ENCODE measurements at regions not wholly inside any gene's neighbourhood (a gene's known extent, or its start where the extent isn't known, plus 50 kb on each side); places are given as distances from the start of the nearest gene placed in this dataset.
"Not testable (repeated sequence)": the region's sequence is repeated elsewhere in the genome, so short reads cannot be mapped to it uniquely, and the experiment has no call there.

DNA sequence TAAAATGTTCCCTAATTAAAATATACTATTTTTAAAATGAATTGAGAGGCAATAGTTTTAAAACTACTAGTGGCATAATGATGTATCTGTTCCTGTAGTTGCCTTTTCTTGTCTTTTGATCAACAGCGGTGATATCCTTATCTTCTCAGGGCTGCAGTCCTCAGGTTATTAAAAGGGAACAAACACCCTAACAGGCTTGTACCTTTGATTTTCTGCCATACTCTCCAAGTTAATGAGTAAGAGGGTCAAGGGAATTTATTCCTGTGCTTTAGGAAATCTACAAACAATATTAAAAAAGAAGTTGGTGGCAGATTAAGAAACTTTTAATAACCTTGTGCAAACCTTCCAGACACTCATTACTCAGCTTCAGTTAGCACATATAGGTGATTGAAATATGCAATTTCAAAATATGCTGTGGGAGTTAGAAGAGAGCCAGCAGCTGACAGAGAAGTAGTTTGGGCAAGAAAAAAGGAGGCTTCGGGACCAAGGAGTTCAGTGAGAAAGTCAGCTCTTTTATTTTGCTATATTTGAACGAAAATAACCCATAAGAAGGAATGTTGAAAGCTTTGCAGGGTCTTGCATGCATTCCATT lies 81.0 kb upstream of the TLE4 start:
- H3K23ac ChIP-seq (ENCODE audit: low read length in 2 of 2), result no peak overlapping the region
- no peaks in the 10 kb centered on the region for H3K27me3 ChIP-seq (ENCODE audit: control insufficient read depth in 1 of 2, insufficient read depth in 1 of 2, low read length in 2 of 2)
- H3K79me1 ChIP-seq (replicated peaks; ENCODE audit: low read length, poor library complexity, severe bottlenecking), result no peaks in the 10 kb centered on the region
- no peak overlapping the region for H4K91ac ChIP-seq (ENCODE audit: low read length)
- no peak overlapping the region for H3K27ac ChIP-seq (ENCODE audit: low read length, poor library complexity, severe bottlenecking)
- H2AFZ ChIP-seq (ENCODE audit: low read depth, low read length), result no peak overlapping the region
- H3K9ac ChIP-seq (ENCODE audit: low read length), result no peak overlapping the region
- H3K4me2 ChIP-seq (ENCODE audit: low read length, poor library complexity, severe bottlenecking), result no peak overlapping the region
- H3K4me3 ChIP-seq (ENCODE audit: insufficient read depth in 1 of 2, low read depth in 1 of 2, low read length in 2 of 2), result no peak overlapping the region
- DNase-seq, result no peak
- H3K4me1 ChIP-seq (ENCODE audit: control insufficient read depth, insufficient read depth, low read depth, low read length), result peaks cover 2% of the 10 kb centered on the region
- H3K9me3 ChIP-seq (ENCODE audit: control insufficient read depth, low read length), result peaks cover 7% of the 10 kb centered on the region
- no peak overlapping the region for H2BK15ac ChIP-seq (ENCODE audit: low read depth, poor library complexity, severe bottlenecking)
- 100% methylated on average over 2 of the region's 3 CpGs for WGBS
- no peak overlapping the region for H2BK120ac ChIP-seq (ENCODE audit: low read depth, low read length)
- no peak overlapping the region for H2BK12ac ChIP-seq (ENCODE audit: low read length in 2 of 2)
- no peak overlapping the region for H4K8ac ChIP-seq (ENCODE audit: low read length)
- no peak overlapping the region for H2BK5ac ChIP-seq (ENCODE audit: low read depth, low read length, poor library complexity, severe bottlenecking)
- H2AK5ac ChIP-seq (ENCODE audit: low read length, severe bottlenecking), result no peak overlapping the region
- no peak overlapping the region for H3K18ac ChIP-seq (ENCODE audit: low read depth in 1 of 2, low read length in 2 of 2)
- H3K14ac ChIP-seq (ENCODE audit: low read length in 2 of 2), result no peak overlapping the region
- no peak overlapping the region for H3K4ac ChIP-seq (ENCODE audit: low read depth in 1 of 2, low read length in 2 of 2)
- H3K36me3 ChIP-seq (ENCODE audit: control insufficient read depth in 1 of 2, insufficient read depth in 2 of 2, low read depth in 1 of 2, low read length in 2 of 2), result no peaks in the 10 kb centered on the region

DNA sequence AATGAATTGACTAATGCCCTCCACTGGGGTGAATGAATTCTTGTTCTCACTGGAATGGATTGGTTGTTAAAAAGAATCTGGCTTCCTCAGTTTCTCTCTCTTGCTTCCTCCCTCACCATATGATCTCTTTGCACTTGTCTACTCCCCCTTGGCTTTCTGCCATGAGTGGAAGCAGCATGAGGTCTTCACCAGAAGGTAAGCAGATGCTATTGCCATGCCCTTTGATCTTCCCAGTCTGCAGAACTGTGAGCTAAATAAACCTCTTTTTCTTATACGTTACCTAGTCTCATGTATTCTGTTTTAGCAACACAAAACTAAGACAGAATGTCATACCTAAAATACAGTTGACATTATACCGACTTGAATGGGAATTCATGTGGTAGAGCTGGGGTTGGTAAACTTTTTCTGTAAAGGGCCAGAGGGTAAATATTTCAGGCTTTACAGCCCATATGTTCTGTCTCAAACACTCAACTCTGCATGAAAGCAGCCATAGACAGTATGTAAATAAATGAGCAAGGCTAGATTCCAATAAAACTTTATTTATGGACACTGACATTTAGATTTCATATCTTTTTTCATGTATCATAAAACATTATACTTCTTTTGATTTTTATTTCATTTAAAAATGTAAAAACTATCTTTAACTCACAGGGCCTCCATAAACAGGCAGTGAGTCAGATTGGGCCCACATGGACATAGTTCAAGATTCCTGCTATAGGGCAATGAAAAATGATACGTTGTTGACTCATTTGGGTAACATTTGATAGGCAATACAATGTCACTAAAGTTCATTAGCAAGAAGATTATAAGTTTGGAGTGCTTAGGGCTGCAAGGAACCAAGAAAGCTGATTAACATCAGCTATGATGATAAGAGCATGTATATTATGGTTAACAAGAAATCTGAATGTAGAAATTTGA lies 79.4 kb upstream of the TLE4 start:
- H3K9me3 ChIP-seq (ENCODE audit: control insufficient read depth, low read length), result peaks cover 7% of the 10 kb centered on the region
- H3K18ac ChIP-seq (ENCODE audit: low read depth in 1 of 2, low read length in 2 of 2), result no peak overlapping the region
- H3K14ac ChIP-seq (ENCODE audit: low read length in 2 of 2), result no peak overlapping the region
- no peak overlapping the region for H4K8ac ChIP-seq (ENCODE audit: low read length)
- no peaks in the 10 kb centered on the region for H3K79me1 ChIP-seq (replicated peaks; ENCODE audit: low read length, poor library complexity, severe bottlenecking)
- H3K23ac ChIP-seq (ENCODE audit: low read length in 2 of 2), result no peak overlapping the region
- H3K27me3 ChIP-seq (ENCODE audit: control insufficient read depth in 1 of 2, insufficient read depth in 1 of 2, low read length in 2 of 2), result no peaks in the 10 kb centered on the region
- no peak overlapping the region for H3K9ac ChIP-seq (ENCODE audit: low read length)
- WGBS, result 82% methylated on average over 2 of the region's 3 CpGs
- H2BK5ac ChIP-seq (ENCODE audit: low read depth, low read length, poor library complexity, severe bottlenecking), result no peak overlapping the region
- H3K36me3 ChIP-seq (ENCODE audit: control insufficient read depth in 1 of 2, insufficient read depth in 2 of 2, low read depth in 1 of 2, low read length in 2 of 2), result no peaks in the 10 kb centered on the region
- no peak overlapping the region for H3K4ac ChIP-seq (ENCODE audit: low read depth in 1 of 2, low read length in 2 of 2)
- no peak overlapping the region for H2BK120ac ChIP-seq (ENCODE audit: low read depth, low read length)
- no peak overlapping the region for H3K4me2 ChIP-seq (ENCODE audit: low read length, poor library complexity, severe bottlenecking)
- peaks cover 2% of the 10 kb centered on the region for H3K4me1 ChIP-seq (ENCODE audit: control insufficient read depth, insufficient read depth, low read depth, low read length)
- H2BK15ac ChIP-seq (ENCODE audit: low read depth, poor library complexity, severe bottlenecking), result no peak overlapping the region
- H3K27ac ChIP-seq (ENCODE audit: low read length, poor library complexity, severe bottlenecking), result no peak overlapping the region
- H4K91ac ChIP-seq (ENCODE audit: low read length), result no peak overlapping the region
- DNase-seq, result no peak
- no peak overlapping the region for H2AK5ac ChIP-seq (ENCODE audit: low read length, severe bottlenecking)
- no peak overlapping the region for H2BK12ac ChIP-seq (ENCODE audit: low read length in 2 of 2)
- H2AFZ ChIP-seq (ENCODE audit: low read depth, low read length), result no peak overlapping the region
- H3K4me3 ChIP-seq (ENCODE audit: insufficient read depth in 1 of 2, low read depth in 1 of 2, low read length in 2 of 2), result no peak overlapping the region

DNA sequence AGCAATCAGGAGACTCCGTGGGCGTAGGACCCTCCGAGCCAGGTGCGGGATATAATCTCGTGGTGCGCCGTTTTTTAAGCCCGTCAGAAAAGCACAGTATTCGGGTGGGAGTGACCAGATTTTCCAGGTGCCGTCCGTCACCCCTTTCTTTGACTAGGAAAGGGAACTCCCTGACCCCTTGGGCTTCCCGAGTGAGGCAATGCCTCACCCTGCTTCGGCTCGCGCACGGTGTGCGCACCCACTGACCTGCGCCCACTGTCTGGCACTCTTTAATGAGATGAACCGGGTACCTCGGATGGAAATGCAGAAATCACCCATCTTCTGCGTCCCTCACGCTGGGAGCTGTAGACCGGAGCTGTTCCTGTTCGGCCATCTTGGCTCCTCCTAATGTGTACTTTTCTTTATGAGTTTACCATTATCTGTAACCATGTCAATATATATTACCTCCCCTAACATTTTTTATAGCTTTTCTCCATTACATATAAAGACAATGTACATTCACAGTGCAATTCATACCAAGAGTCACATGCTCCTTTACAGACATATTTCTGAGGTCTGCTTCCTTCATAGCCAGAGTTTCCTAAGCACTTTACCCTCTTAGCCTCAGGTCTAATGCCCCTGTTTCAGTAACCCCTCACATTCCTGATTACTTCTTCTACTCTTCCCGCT lies 71.4 kb upstream of the TLE4 start:
- not testable (repeated sequence) for H3K4me3 ChIP-seq (ENCODE audit: insufficient read depth in 1 of 2, low read depth in 1 of 2, low read length in 2 of 2); H3K79me1 ChIP-seq (replicated peaks; ENCODE audit: low read length, poor library complexity, severe bottlenecking); H3K9ac ChIP-seq (ENCODE audit: low read length); H3K18ac ChIP-seq (ENCODE audit: low read depth in 1 of 2, low read length in 2 of 2); H3K23ac ChIP-seq (ENCODE audit: low read length in 2 of 2); DNase-seq; H3K4me1 ChIP-seq (ENCODE audit: control insufficient read depth, insufficient read depth, low read depth, low read length); H2BK15ac ChIP-seq (ENCODE audit: low read depth, poor library complexity, severe bottlenecking); H2BK12ac ChIP-seq (ENCODE audit: low read length in 2 of 2); H3K36me3 ChIP-seq (ENCODE audit: control insufficient read depth in 1 of 2, insufficient read depth in 2 of 2, low read depth in 1 of 2, low read length in 2 of 2); H3K14ac ChIP-seq (ENCODE audit: low read length in 2 of 2); H4K8ac ChIP-seq (ENCODE audit: low read length); H3K9me3 ChIP-seq (ENCODE audit: control insufficient read depth, low read length); H2AK5ac ChIP-seq (ENCODE audit: low read length, severe bottlenecking); H4K91ac ChIP-seq (ENCODE audit: low read length); H3K4ac ChIP-seq (ENCODE audit: low read depth in 1 of 2, low read length in 2 of 2); H3K27ac ChIP-seq (ENCODE audit: low read length, poor library complexity, severe bottlenecking); H2BK5ac ChIP-seq (ENCODE audit: low read depth, low read length, poor library complexity, severe bottlenecking); H2BK120ac ChIP-seq (ENCODE audit: low read depth, low read length); H2AFZ ChIP-seq (ENCODE audit: low read depth, low read length); H3K4me2 ChIP-seq (ENCODE audit: low read length, poor library complexity, severe bottlenecking); H3K27me3 ChIP-seq (ENCODE audit: control insufficient read depth in 1 of 2, insufficient read depth in 1 of 2, low read length in 2 of 2)
- WGBS, result 95% methylated on average over 25 of the region's 25 CpGs

DNA sequence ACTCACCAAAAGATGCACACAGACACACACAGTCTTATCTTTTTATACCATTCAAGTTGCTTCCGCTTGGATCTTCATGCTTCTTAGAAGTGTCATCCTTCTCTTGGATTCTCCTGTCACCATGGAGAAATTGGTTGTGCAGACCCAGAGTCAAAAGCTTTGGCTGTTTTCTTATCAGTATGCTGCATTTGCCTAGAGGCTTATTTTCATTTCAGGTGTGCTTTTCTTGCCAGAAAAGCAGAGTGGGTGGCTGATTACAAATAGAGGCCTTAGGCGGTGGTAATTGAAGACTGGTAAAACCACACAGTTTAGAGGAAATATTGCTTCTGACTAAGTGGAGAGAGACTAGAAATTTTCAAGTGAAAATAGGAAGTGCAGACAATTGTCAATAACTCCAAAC lies 70.2 kb upstream of the TLE4 start:
- peaks cover 2% of the 10 kb centered on the region for H3K9me3 ChIP-seq (ENCODE audit: control insufficient read depth, low read length)
- H3K14ac ChIP-seq (ENCODE audit: low read length in 2 of 2), result no peak overlapping the region
- no peak overlapping the region for H2AK5ac ChIP-seq (ENCODE audit: low read length, severe bottlenecking)
- H2AFZ ChIP-seq (ENCODE audit: low read depth, low read length), result no peak overlapping the region
- 97% methylated on average over 2 of the region's 2 CpGs for WGBS
- no peak overlapping the region for H3K27ac ChIP-seq (ENCODE audit: low read length, poor library complexity, severe bottlenecking)
- H3K36me3 ChIP-seq (ENCODE audit: control insufficient read depth in 1 of 2, insufficient read depth in 2 of 2, low read depth in 1 of 2, low read length in 2 of 2), result no peaks in the 10 kb centered on the region
- no peak overlapping the region for H2BK15ac ChIP-seq (ENCODE audit: low read depth, poor library complexity, severe bottlenecking)
- no peak for DNase-seq
- H3K9ac ChIP-seq (ENCODE audit: low read length), result no peak overlapping the region
- no peaks in the 10 kb centered on the region for H3K4me1 ChIP-seq (ENCODE audit: control insufficient read depth, insufficient read depth, low read depth, low read length)
- no peaks in the 10 kb centered on the region for H3K27me3 ChIP-seq (ENCODE audit: control insufficient read depth in 1 of 2, insufficient read depth in 1 of 2, low read length in 2 of 2)
- no peak overlapping the region for H3K18ac ChIP-seq (ENCODE audit: low read depth in 1 of 2, low read length in 2 of 2)
- H3K4me2 ChIP-seq (ENCODE audit: low read length, poor library complexity, severe bottlenecking), result no peak overlapping the region
- no peak overlapping the region for H4K91ac ChIP-seq (ENCODE audit: low read length)
- H2BK5ac ChIP-seq (ENCODE audit: low read depth, low read length, poor library complexity, severe bottlenecking), result no peak overlapping the region
- H3K23ac ChIP-seq (ENCODE audit: low read length in 2 of 2), result no peak overlapping the region
- H3K79me1 ChIP-seq (replicated peaks; ENCODE audit: low read length, poor library complexity, severe bottlenecking), result no peaks in the 10 kb centered on the region
- H2BK12ac ChIP-seq (ENCODE audit: low read length in 2 of 2), result no peak overlapping the region
- no peak overlapping the region for H3K4me3 ChIP-seq (ENCODE audit: insufficient read depth in 1 of 2, low read depth in 1 of 2, low read length in 2 of 2)
- H3K4ac ChIP-seq (ENCODE audit: low read depth in 1 of 2, low read length in 2 of 2), result no peak overlapping the region
- no peak overlapping the region for H2BK120ac ChIP-seq (ENCODE audit: low read depth, low read length)
- H4K8ac ChIP-seq (ENCODE audit: low read length), result no peak overlapping the region
